BLaER1 treated with 17β-estradiol and CSF1 and Interleukin-3, amounts not matched to agents 10 nM and 100 nM (cell line): ENCODE measurements at regions not wholly inside any gene's neighbourhood (a gene's known extent, or its start where the extent isn't known, plus 50 kb on each side); places are given as distances from the start of the nearest gene placed in this dataset.

Experiments used
- H3K27ac ChIP-seq, 11 experiments: shearing (Covaris generic); formaldehyde crosslinking; 2 replicates each; pipeline ENCODE4 v1.8.1; 2022
- H3K27me3 ChIP-seq, 11 experiments: shearing (Covaris generic); formaldehyde crosslinking; 2 replicates each; pipeline ENCODE4 v1.8.1; 2022
- H3K36me3 ChIP-seq, 11 experiments: shearing (Covaris generic); formaldehyde crosslinking; 2 replicates each; pipeline ENCODE4 v1.8.1; 2022
- H3K4me1 ChIP-seq, 10 experiments: shearing (Covaris generic); formaldehyde crosslinking; 2 replicates each; pipeline ENCODE4 v1.8.1; 2022
- H3K4me2 ChIP-seq, 11 experiments: shearing (Covaris generic); formaldehyde crosslinking; 2 replicates each; pipeline ENCODE4 v1.8.1; 2022
- H3K4me3 ChIP-seq, 10 experiments: shearing (Covaris generic); formaldehyde crosslinking; 2 replicates each; pipeline ENCODE4 v1.8.1; 2022
- H3K9ac ChIP-seq, 11 experiments: shearing (Covaris generic); formaldehyde crosslinking; 2 replicates each; pipeline ENCODE4 v1.8.1; 2022
- H3K9me3 ChIP-seq, 11 experiments: shearing (Covaris generic); formaldehyde crosslinking; replicated peaks in 1 of 11; 2 replicates each; pipeline ENCODE4 v1.8.1; 2022
- H4K20me1 ChIP-seq, 11 experiments: shearing (Covaris generic); formaldehyde crosslinking; 2 replicates each; pipeline ENCODE4 v1.8.1; 2022
- Cebpa-rat ChIP-seq, 11 experiments: shearing (Covaris generic); IDR thresholded peaks; 2 replicates each; pipeline ENCODE4 v1.8.1; 2022

- Histone ChIP-seq H3K4me3 (no peak overlapping the region), H3K4me2 (no peak overlapping the region), H3K4me1 (no peaks in the 10 kb centered on the region), H3K36me3 (no peaks in the 10 kb centered on the region), H3K27ac (no peak overlapping the region), H3K9ac (no peak overlapping the region), H3K27me3 (no peaks in the 10 kb centered on the region), H4K20me1 (no peaks in the 10 kb centered on the region), H3K9me3 (no peaks in the 10 kb centered on the region)
- TF ChIP-seq Cebpa-rat (IDR thresholded peaks at IDR 0.05): no peak
Measured at GRCh38 chr18:78722386-78722785, 257.2 kb upstream of the SALL3 start.

- Histone ChIP-seq H3K4me3 (no peak overlapping the region), H3K4me2 (no peak overlapping the region), H4K20me1 (no peaks in the 10 kb centered on the region), H3K27ac (no peak overlapping the region), H3K27me3 (no peaks in the 10 kb centered on the region), H3K36me3 (no peaks in the 10 kb centered on the region), H3K9me3 (no peaks in the 10 kb centered on the region), H3K9ac (no peak overlapping the region), H3K4me1 (no peaks in the 10 kb centered on the region)
- TF ChIP-seq Cebpa-rat (IDR thresholded peaks at IDR 0.05): no peak
Measured at GRCh38 chr18:78722929-78723710, 256.5 kb upstream of the SALL3 start.

GRCh38 chr18:78724214-78724914, 255.3 kb upstream of the SALL3 start:
- H3K9ac ChIP-seq: no peak overlapping the region
- no peaks in the 10 kb centered on the region for H3K27me3 ChIP-seq
- H3K9me3 ChIP-seq: no peaks in the 10 kb centered on the region

GRCh38 chr18:78725426-78725825, 254.2 kb upstream of the SALL3 start:
- no peaks in the 10 kb centered on the region for H3K27me3 ChIP-seq
- TF ChIP-seq Cebpa-rat (IDR thresholded peaks at IDR 0.05): no peak
- no peak overlapping the region for H3K27ac ChIP-seq
- H3K36me3 ChIP-seq: no peaks in the 10 kb centered on the region
- 0 out of 20 replicates have a peak, but pooled peaks cover 0 to 3% (median 0%) of the 10 kb centered on the region in 10 experiments for H3K4me1 ChIP-seq
- H3K4me2 ChIP-seq: no peak overlapping the region
- peaks cover 0 to 5% (median 0%) of the 10 kb centered on the region in 11 experiments; a peak in 1 of 22 replicates for H4K20me1 ChIP-seq
- no peak overlapping the region for H3K4me3 ChIP-seq
- no peak overlapping the region for H3K9ac ChIP-seq
- no peaks in the 10 kb centered on the region for H3K9me3 ChIP-seq

More at GRCh38 chr18:78724214-78724914, 255.3 kb upstream of the SALL3 start:
- Histone ChIP-seq H3K36me3 (no peaks in the 10 kb centered on the region), H4K20me1 (no peaks in the 10 kb centered on the region), H3K4me3 (no peak overlapping the region), H3K4me2 (no peak overlapping the region), H3K4me1 (no peaks in the 10 kb centered on the region), H3K27ac (no peak overlapping the region)
- TF ChIP-seq Cebpa-rat (IDR thresholded peaks at IDR 0.05): no peak

GRCh38 chr18:78726326-78727056, 253.1 kb upstream of the SALL3 start:
- Histone ChIP-seq H3K36me3 (no peaks in the 10 kb centered on the region), H3K9me3 (no peaks in the 10 kb centered on the region), H3K27me3 (no peaks in the 10 kb centered on the region)

GRCh38 chr18:78727057-78727739, 252.4 kb upstream of the SALL3 start:
- Histone ChIP-seq H3K27me3 (no peaks in the 10 kb centered on the region), H3K4me3 (no peak overlapping the region), H3K4me2 (no peak overlapping the region), H3K9me3 (no peaks in the 10 kb centered on the region), H3K36me3 (no peaks in the 10 kb centered on the region), H3K27ac (no peak overlapping the region), H4K20me1 (peaks cover 0 to 5% (median 0%) of the 10 kb centered on the region in 11 experiments; a peak in 2 of 22 replicates), H3K4me1 (0 out of 20 replicates have a peak, but pooled peaks cover 0 to 5% (median 0%) of the 10 kb centered on the region in 10 experiments), H3K9ac (no peak overlapping the region)
- no peak for TF ChIP-seq Cebpa-rat (IDR thresholded peaks at IDR 0.05)

More at GRCh38 chr18:78726326-78727056, 253.1 kb upstream of the SALL3 start:
- no peak overlapping the region for H3K4me3 ChIP-seq
- no peak overlapping the region for H3K4me2 ChIP-seq
- no peak for TF ChIP-seq Cebpa-rat (IDR thresholded peaks at IDR 0.05)
- H3K27ac ChIP-seq: no peak overlapping the region
- H4K20me1 ChIP-seq: peaks cover 0 to 5% (median 0%) of the 10 kb centered on the region in 11 experiments; a peak in 1 of 22 replicates
- H3K4me1 ChIP-seq: 0 out of 20 replicates have a peak, but pooled peaks cover 0 to 5% (median 0%) of the 10 kb centered on the region in 10 experiments
- H3K9ac ChIP-seq: no peak overlapping the region

- Histone ChIP-seq H3K36me3 (no peaks in the 10 kb centered on the region), H4K20me1 (peaks cover 0 to 5% (median 0%) of the 10 kb centered on the region in 11 experiments; a peak in 2 of 22 replicates), H3K4me2 (no peak overlapping the region), H3K27me3 (no peaks in the 10 kb centered on the region), H3K9ac (no peak overlapping the region), H3K4me3 (no peak overlapping the region), H3K27ac (no peak overlapping the region), H3K4me1 (0 out of 20 replicates have a peak, but pooled peaks cover 0 to 5% (median 0%) of the 10 kb centered on the region in 10 experiments), H3K9me3 (no peaks in the 10 kb centered on the region)
- no peak for TF ChIP-seq Cebpa-rat (IDR thresholded peaks at IDR 0.05)
Measured at GRCh38 chr18:78727877-78728783, 251.5 kb upstream of the SALL3 start.
